COLO829 (cell line): ENCODE measurements at regions not wholly inside any gene's neighbourhood (a gene's known extent, or its start where the extent isn't known, plus 50 kb on each side); places are given as distances from the start of the nearest gene placed in this dataset.

Experiments used
- DNase-seq: peaks from one replicate; pipeline ENCODE4 v3.0.0; 2012; ENCODE audit warnings: low spot score

- DNase-seq: no peak
These were observed 247.7 kb upstream of the ZNF462 start for GRCh38 chr9:106615118-106615889.

- DNase-seq: no peak
These were observed 246.9 kb upstream of the ZNF462 start for GRCh38 chr9:106616026-106616425.

DNA sequence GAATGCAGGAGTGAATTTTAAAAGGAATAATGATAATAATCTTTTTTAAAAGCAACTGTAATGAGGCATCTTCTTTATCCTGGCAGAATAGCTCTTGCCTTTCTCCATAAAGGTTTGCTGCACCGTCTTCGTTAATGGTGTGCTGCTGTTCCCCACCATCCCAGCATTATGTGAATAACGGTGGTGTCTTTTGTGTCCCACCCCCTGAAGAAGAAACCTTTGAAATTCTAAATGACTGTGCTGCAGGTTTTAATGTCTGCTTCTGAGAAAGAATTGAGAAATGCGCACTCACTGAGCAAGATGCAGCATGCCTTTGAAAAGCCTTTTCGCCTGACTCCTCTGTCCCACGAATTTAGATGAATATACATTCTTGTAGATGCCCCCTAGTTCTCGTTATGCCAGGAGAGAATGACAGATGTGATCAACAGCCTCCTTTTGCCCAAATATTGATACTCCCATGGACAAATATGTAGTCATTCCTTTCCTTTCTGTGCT, 246.1 kb upstream of the ZNF462 start:
- DNase-seq: no peak

- no peak for DNase-seq
These were observed 243.8 kb upstream of the ZNF462 start for GRCh38 chr9:106619211-106619610.

- no peak for DNase-seq
These were observed 242.9 kb upstream of the ZNF462 start for GRCh38 chr9:106620081-106620480.

GRCh38 chr9:106620866-106621265, 242.1 kb upstream of the ZNF462 start:
- DNase-seq: no peak

DNA sequence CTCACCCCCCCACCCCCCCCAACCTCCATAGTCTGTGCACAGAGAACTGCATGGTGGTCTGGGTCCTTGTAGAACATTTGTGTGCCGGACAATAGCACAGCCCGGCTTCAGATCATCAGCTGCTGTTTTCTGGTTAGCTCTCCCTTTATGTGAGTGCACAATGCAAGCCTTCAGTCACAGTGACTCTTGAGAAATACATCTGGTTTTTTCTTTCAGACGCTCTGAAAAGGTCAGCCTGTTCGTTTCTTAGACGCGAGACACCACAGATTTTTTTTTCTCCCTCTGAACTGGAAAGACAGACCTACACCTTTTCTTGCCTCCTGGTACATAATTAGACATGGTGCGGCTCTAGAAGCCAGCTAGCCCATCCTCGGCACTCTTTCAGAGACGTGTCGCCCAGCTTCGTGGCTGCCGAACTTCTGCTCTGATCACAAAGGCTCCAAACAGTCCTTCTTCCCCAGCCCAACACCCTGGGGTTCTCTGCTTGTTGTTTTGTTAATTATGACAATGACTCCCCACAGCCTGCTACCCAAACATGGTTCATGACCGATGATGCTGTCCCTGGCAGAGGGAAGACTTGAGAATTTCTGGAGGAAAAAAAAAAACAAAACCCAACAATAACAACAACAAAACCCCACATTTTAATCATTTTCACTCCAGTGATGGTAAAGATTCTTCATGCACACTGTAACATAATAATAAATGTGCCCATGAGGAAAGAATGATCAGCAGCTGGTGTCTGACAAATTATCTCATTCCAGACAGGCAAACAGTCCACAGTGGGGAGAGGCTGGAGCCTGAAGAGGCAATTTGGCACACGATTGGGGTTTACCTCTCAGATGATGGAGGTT, 241.4 kb upstream of the ZNF462 start:
- DNase-seq: peak; percentile 78

- no peak for DNase-seq
These were observed 240.8 kb upstream of the ZNF462 start for GRCh38 chr9:106622164-106622487.

- DNase-seq: no peak
These were observed 239.4 kb upstream of the ZNF462 start for GRCh38 chr9:106623558-106623957.

DNA sequence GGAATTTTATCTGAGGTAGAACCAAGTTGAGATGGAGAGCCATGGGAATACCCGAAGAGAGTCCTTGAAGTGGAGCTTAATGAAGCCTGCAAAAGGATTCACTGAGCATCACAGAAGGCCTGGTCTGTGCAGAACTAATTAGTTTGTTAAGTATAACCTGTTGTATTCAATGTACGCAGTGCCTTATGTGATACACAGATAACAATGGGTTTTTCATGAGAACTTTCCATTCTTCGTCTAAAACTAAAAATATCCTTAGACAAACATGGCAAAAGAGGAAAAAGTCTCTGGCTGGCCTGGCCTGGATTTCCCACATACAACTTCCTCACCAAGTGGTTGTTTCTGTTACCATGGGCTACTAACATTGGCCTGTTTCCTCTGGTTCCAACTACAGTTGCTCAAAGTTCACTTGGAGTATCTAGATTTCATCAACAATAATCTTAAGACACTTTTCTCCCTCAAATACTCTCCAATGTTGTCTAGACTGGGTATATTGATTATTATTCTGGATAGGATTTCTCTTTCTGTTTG, 237.6 kb upstream of the ZNF462 start:
- DNase-seq: no peak

- no peak for DNase-seq
These were observed 236.0 kb upstream of the ZNF462 start for GRCh38 chr9:106626936-106627335.

GRCh38 chr9:106632621-106633020, 230.3 kb upstream of the ZNF462 start:
- no peak for DNase-seq

DNA sequence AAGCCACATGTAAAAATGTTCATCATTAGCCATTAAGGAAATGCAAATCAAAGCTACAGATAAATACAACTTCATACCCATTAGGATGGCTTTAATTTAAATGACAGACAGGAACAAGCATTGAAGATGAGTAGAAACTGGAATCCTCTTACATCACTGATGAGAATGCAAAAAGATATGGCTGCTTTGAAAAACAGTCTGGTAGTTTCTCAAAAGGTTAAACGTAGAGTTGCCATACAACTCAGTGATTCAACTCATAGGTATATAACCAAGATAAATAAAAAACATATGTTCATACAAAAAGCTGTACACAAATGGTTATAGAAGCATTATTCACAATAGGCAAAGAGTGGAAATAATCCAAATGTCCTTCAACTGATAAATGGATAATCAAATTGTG, 228.8 kb upstream of the ZNF462 start:
- no peak for DNase-seq

GRCh38 chr9:106634641-106635040, 228.3 kb upstream of the ZNF462 start:
- DNase-seq: no peak

- DNase-seq: no peak
These were observed 225.5 kb upstream of the ZNF462 start for GRCh38 chr9:106637486-106637885.

DNA sequence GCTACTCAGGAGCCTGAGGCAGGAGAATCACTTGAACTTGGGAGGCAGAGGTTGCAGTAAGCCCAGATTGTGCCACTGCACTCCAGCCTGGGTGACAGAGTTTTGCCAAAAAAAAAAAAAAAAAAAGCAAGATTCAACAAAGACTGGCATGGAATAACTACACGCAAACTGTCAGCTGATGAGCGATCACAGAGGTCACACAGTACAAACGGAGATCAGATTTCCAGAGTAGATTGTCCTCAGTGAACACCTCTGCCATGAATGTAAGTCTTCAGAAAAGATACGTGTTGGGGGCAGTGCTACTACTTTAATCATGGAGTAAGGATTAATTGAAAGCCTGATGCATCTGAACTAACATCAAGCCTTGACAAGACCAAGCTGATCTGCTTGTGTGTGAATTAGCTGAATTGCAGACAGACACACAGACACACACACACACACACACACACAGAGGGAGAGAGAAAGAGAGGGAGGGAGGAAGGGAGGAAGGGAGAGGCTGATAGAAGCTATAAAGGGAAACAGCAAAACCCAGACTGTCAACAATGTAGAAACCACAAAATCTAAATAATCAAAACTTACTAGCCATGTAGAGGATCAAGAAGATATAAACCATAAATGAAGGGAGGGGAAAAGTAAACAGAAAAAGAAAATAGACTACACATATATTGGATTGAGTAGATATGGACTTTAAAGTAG, 222.9 kb upstream of the ZNF462 start:
- DNase-seq: no peak

GRCh38 chr9:106643211-106643930, 219.6 kb upstream of the ZNF462 start:
- DNase-seq: no peak

GRCh38 chr9:106644661-106645060, 218.3 kb upstream of the ZNF462 start:
- peak; percentile 28 for DNase-seq

DNA sequence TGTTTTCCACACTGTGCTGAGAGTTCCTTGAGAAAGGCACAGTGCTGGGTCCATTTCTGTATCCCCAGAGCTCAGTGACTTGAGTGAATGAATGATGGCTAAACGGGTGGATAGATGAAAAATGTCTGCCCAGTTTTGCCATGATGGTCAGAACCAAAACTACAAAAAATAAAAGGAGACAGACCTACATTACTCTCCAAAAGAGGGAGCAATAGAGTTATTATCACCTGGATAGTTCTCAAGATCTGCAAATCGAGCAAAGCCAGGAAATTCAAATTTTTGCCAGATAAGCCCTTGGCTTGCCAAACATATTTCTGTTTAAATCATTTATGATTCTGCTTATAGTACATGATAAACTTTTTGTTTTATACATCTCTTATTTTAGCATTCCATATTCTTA, 214.2 kb upstream of the ZNF462 start:
- DNase-seq: no peak

DNA sequence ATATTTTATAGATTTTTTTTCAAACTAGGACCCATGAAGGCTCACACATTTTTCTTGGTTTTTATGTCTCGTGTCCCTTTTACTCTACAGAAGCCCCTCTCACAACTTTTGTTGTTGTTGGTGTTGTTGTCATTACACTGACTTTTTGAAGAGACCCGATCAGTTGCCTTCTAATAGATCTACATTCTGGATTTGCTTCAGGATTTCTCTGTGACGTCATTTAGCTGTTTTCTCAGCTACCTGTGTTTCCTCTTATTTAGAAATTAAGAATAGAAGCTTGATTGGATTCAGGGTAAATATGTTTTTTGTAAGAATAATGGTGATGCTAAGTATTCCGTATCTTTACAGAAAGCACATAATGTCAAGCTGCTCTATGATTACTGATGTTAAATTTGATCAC, 213.3 kb upstream of the ZNF462 start:
- DNase-seq: no peak

GRCh38 chr9:106653213-106653612, 209.8 kb upstream of the ZNF462 start:
- no peak for DNase-seq

GRCh38 chr9:106655966-106656365, 207.0 kb upstream of the ZNF462 start:
- no peak for DNase-seq
